Chondrocyte (in vitro differentiated cells): ENCODE measurements at regions not wholly inside any gene's neighbourhood (a gene's known extent, or its start where the extent isn't known, plus 50 kb on each side); places are given as distances from the start of the nearest gene placed in this dataset.

Source experiments
- DNase-seq: peaks from one replicate; pipeline ENCODE4 v3.0.0; 2021; ENCODE audit warnings: mixed read lengths, low spot score
- H3K27ac Mint-ChIP-seq: one replicate; pipeline ENCODE4 v1.8.0; 2021; ENCODE audit warnings: mild to moderate bottlenecking, moderate library complexity, mixed read lengths; ENCODE audit not compliant: unreplicated experiment
- H3K27me3 Mint-ChIP-seq: 2 replicates; pipeline ENCODE4 v1.8.0; 2021; ENCODE audit warnings: low read depth, mixed read lengths
- H3K36me3 Mint-ChIP-seq: 2 replicates; pipeline ENCODE4 v1.8.0; 2021; ENCODE audit warnings: low read depth, mixed read lengths
- H3K4me1 Mint-ChIP-seq: 2 replicates; pipeline ENCODE4 v1.8.0; 2021; ENCODE audit warnings: low read depth, mild to moderate bottlenecking, mixed read lengths
- H3K4me3 Mint-ChIP-seq: one replicate; pipeline ENCODE4 v1.8.0; 2021; ENCODE audit warnings: mild to moderate bottlenecking, moderate library complexity, mixed read lengths; ENCODE audit not compliant: unreplicated experiment
- H3K9me3 Mint-ChIP-seq: 2 replicates; pipeline ENCODE4 v1.8.0; 2021; ENCODE audit warnings: low read depth, mixed read lengths
- CTCF ChIP-seq: fragments of 200-600 bp; sonication (generic); IDR thresholded peaks from 2 replicates; pipeline ENCODE4 v1.5.0; 2021; ENCODE audit warnings: antibody characterized with exemption, mild to moderate bottlenecking, moderate library complexity

GRCh38 chr15:87167055-87167454 lies 1087.4 kb downstream of the AGBL1 start:
- H3K27me3 Mint-ChIP-seq: no peaks in the 10 kb centered on the region
- no peak overlapping the region for H3K4me3 Mint-ChIP-seq
- no peaks in the 10 kb centered on the region for H3K4me1 Mint-ChIP-seq
- H3K27ac Mint-ChIP-seq: no peak overlapping the region
- H3K36me3 Mint-ChIP-seq: no peaks in the 10 kb centered on the region
- no peak for DNase-seq
- peaks cover 12% of the 10 kb centered on the region for H3K9me3 Mint-ChIP-seq
- TF ChIP-seq CTCF: no peak

GRCh38 chr15:87155771-87156170 lies 1076.1 kb downstream of the AGBL1 start:
- Mint-ChIP-seq H3K9me3 (peaks cover 26% of the 10 kb centered on the region), H3K27me3 (no peaks in the 10 kb centered on the region), H3K27ac (no peak overlapping the region), H3K36me3 (no peaks in the 10 kb centered on the region), H3K4me1 (no peaks in the 10 kb centered on the region), H3K4me3 (no peak overlapping the region)
- TF ChIP-seq CTCF: no peak
- no peak for DNase-seq

- no peak for TF ChIP-seq CTCF
- H3K4me3 Mint-ChIP-seq: no peak overlapping the region
- H3K27ac Mint-ChIP-seq: no peak overlapping the region
- H3K27me3 Mint-ChIP-seq: no peaks in the 10 kb centered on the region
- no peaks in the 10 kb centered on the region for H3K4me1 Mint-ChIP-seq
- no peaks in the 10 kb centered on the region for H3K36me3 Mint-ChIP-seq
- H3K9me3 Mint-ChIP-seq: peaks cover 25% of the 10 kb centered on the region
- DNase-seq: no peak
Observed at GRCh38 chr15:87154761-87155160, 1075.1 kb downstream of the AGBL1 start.

DNA sequence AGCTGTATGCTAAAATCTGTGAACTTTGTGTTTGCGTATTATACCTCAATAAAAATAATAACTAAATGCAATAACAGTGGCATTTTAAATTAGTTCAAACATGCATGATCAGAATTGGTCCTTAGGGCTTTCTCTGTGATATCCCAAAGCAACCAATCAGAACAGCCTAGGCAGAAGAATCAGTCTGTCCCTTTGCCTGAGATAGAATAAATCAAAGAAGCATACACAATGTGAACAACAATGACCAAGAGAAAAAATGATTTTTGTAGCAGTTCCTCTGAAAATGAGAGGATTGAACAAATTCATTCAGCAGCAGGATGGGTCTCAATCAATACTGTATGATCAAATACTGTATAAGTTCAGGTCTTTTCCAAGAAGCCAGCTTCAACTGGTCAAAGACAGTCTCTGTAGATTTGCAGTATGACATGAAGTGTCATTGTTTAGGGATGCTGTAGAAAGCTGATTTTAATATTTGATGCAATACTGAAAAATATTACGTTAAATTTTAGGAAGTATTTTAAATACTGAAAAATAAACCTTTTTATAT lies 1071.6 kb downstream of the AGBL1 start:
- no peak overlapping the region for H3K4me3 Mint-ChIP-seq
- H3K4me1 Mint-ChIP-seq: no peaks in the 10 kb centered on the region
- peaks cover 14% of the 10 kb centered on the region for H3K9me3 Mint-ChIP-seq
- H3K27me3 Mint-ChIP-seq: peaks cover 2% of the 10 kb centered on the region
- no peak for TF ChIP-seq CTCF
- no peak overlapping the region for H3K27ac Mint-ChIP-seq
- no peak for DNase-seq
- H3K36me3 Mint-ChIP-seq: no peaks in the 10 kb centered on the region

GRCh38 chr15:87145696-87146095 lies 1066.0 kb downstream of the AGBL1 start:
- Mint-ChIP-seq H3K9me3 (peaks cover 19% of the 10 kb centered on the region), H3K4me1 (no peaks in the 10 kb centered on the region), H3K4me3 (no peak overlapping the region), H3K36me3 (no peaks in the 10 kb centered on the region), H3K27ac (no peak overlapping the region), H3K27me3 (peaks cover 2% of the 10 kb centered on the region)
- DNase-seq: no peak
- no peak for TF ChIP-seq CTCF
